Nephron (organoid): ENCODE measurements at regions not wholly inside any gene's neighbourhood (a gene's known extent, or its start where the extent isn't known, plus 50 kb on each side); places are given as distances from the start of the nearest gene placed in this dataset.

Experiments
- H3K27ac Mint-ChIP-seq, 3 experiments: 2 replicates each; pipeline ENCODE4 v1.8.0; 2020; ENCODE audit warnings: mixed read lengths in 3 of 3, mild to moderate bottlenecking in 2 of 3, moderate library complexity in 1 of 3
- H3K27me3 Mint-ChIP-seq: 2 replicates; pipeline ENCODE4 v1.8.0; 2021; ENCODE audit warnings: low read depth, mild to moderate bottlenecking, moderate library complexity, mixed read lengths
- H3K36me3 Mint-ChIP-seq: 2 replicates; pipeline ENCODE4 v1.8.0; 2020; ENCODE audit warnings: low read depth, mixed read lengths
- H3K4me1 Mint-ChIP-seq: 2 replicates; pipeline ENCODE4 v1.8.0; 2020; ENCODE audit warnings: mixed read lengths
- H3K4me3 Mint-ChIP-seq, 3 experiments: 2 replicates each; pipeline ENCODE4 v1.8.0; 2020; ENCODE audit warnings: mild to moderate bottlenecking in 3 of 3, mixed read lengths in 3 of 3, moderate library complexity in 2 of 3
- H3K9me3 Mint-ChIP-seq: 2 replicates; pipeline ENCODE4 v1.8.0; 2020; ENCODE audit warnings: mixed read lengths
- TF ChIP-seq, protein P1 (sequence below), 3 experiments: fragments of 200-600 bp; sonication (generic); IDR thresholded peaks; one replicate each; pipeline ENCODE4 v1.5.0; 2021; ENCODE audit warnings: antibody characterized with exemption in 3 of 3; ENCODE audit not compliant: unreplicated experiment in 3 of 3

DNA sequence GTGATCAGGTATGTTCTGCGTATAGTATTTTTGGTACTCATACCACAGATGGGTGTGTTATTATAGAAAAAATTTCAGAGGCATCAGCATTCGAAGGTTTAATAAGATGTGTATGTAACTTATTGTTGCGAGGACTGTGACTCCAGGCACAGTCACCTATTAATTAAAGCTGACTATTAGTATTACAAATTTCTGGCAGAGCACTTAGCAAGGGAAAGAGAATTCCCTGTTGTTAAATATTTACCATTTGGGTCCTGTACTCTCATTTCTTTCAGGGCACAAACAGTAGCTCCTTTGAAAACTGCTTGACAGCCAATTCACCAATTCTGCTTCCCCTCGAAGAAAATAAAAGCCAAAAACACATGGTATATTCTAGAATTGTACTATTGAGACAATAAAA is 653.8 kb downstream of the ELAVL2 start:
- H3K9me3 Mint-ChIP-seq = peaks cover 5% of the 10 kb centered on the region
- H3K36me3 Mint-ChIP-seq = no peaks in the 10 kb centered on the region
- H3K4me3 Mint-ChIP-seq = no peak overlapping the region
- H3K27ac Mint-ChIP-seq = no peak overlapping the region
- TF ChIP-seq, protein P1, sequence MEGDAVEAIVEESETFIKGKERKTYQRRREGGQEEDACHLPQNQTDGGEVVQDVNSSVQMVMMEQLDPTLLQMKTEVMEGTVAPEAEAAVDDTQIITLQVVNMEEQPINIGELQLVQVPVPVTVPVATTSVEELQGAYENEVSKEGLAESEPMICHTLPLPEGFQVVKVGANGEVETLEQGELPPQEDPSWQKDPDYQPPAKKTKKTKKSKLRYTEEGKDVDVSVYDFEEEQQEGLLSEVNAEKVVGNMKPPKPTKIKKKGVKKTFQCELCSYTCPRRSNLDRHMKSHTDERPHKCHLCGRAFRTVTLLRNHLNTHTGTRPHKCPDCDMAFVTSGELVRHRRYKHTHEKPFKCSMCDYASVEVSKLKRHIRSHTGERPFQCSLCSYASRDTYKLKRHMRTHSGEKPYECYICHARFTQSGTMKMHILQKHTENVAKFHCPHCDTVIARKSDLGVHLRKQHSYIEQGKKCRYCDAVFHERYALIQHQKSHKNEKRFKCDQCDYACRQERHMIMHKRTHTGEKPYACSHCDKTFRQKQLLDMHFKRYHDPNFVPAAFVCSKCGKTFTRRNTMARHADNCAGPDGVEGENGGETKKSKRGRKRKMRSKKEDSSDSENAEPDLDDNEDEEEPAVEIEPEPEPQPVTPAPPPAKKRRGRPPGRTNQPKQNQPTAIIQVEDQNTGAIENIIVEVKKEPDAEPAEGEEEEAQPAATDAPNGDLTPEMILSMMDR (IDR thresholded peaks at IDR 0.05; ENCODE audit: unreplicated experiment in 3 of 3) = no peak
- no peaks in the 10 kb centered on the region for H3K4me1 Mint-ChIP-seq
- H3K27me3 Mint-ChIP-seq = no peaks in the 10 kb centered on the region

DNA sequence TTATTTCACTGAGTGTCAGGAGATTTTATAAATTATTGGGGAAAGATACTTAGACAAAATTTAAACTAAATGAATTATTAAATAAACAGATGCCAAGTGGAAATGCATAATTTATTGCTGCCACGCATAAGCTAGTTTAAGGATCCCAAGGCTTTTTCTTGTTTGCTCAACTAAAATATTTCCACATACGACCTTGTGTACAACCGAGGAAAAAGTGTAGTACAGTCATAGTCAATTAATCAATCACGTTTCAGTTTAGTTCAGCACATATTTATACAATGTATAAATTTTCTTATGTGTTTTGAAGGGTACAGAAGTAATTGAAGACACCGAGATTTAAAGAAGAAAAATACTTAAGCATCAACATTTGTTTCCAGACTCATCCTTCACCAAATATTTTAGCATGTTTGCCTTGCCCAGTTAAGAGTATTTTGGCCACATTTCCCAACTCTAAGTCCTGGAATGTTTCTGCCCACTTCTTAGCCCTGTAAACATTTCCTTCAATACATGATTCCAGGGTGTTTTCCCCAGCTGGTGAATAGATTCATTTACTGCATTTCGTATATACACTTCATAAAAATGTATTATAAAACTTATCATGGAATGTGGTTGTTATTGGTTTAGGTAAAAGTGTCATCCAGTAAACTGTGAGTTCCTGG is 652.9 kb downstream of the ELAVL2 start:
- Mint-ChIP-seq H3K4me3 (no peak overlapping the region), H3K4me1 (no peaks in the 10 kb centered on the region), H3K36me3 (no peaks in the 10 kb centered on the region), H3K27me3 (no peaks in the 10 kb centered on the region), H3K9me3 (peaks cover 5% of the 10 kb centered on the region), H3K27ac (no peak overlapping the region)
- TF ChIP-seq, protein P1 (IDR thresholded peaks at IDR 0.05; ENCODE audit: unreplicated experiment in 3 of 3) = no peak

DNA sequence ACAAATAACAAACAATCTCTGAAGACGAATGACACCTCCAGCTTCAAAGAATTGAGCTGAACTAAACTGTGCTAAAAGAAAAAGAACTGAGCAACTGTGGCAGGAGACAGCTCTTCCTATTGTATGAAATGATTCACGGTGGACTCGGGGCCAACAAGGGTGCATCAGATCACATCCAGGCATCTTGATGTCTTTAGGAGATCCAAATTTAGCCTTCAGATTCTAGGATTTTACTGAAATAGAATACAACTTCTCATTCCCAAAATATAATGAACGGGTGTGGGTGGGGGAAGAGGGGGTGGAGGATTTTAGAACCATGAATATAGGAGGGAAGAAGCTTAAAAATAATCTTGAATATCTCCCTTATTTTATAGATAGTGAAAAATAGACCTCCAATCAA is 631.8 kb downstream of the ELAVL2 start:
- no peaks in the 10 kb centered on the region for H3K27me3 Mint-ChIP-seq
- H3K4me3 Mint-ChIP-seq = no peak overlapping the region
- H3K27ac Mint-ChIP-seq = no peak overlapping the region
- H3K4me1 Mint-ChIP-seq = no peaks in the 10 kb centered on the region
- no peaks in the 10 kb centered on the region for H3K36me3 Mint-ChIP-seq
- H3K9me3 Mint-ChIP-seq = no peaks in the 10 kb centered on the region
- TF ChIP-seq, protein P1 (IDR thresholded peaks at IDR 0.05; ENCODE audit: unreplicated experiment in 3 of 3) = no peak

DNA sequence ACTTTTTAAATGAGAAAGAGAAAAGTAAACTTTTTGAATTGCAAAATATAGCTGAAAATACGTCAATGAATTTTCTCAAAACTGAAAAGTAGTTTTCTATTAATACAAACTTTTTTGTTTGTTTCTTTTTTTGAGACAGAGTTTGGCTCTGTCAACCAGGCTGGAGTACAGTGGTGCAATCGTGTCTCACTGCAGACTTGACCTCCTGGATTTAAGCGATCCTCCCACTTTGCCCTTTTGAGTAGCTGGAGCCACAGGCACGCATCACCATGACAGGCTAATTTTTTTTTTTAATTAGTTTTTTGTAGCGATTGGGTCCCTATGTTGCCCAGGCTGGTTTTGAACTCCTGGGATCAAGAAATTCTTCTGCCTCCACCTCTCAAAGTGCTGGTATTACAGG is 610.4 kb downstream of the ELAVL2 start:
- Mint-ChIP-seq H3K9me3 (no peaks in the 10 kb centered on the region), H3K4me1 (no peaks in the 10 kb centered on the region), H3K36me3 (no peaks in the 10 kb centered on the region), H3K4me3 (no peak overlapping the region), H3K27ac (no peak overlapping the region), H3K27me3 (no peaks in the 10 kb centered on the region)
- TF ChIP-seq, protein P1 (IDR thresholded peaks at IDR 0.05; ENCODE audit: unreplicated experiment in 3 of 3) = no peak

DNA sequence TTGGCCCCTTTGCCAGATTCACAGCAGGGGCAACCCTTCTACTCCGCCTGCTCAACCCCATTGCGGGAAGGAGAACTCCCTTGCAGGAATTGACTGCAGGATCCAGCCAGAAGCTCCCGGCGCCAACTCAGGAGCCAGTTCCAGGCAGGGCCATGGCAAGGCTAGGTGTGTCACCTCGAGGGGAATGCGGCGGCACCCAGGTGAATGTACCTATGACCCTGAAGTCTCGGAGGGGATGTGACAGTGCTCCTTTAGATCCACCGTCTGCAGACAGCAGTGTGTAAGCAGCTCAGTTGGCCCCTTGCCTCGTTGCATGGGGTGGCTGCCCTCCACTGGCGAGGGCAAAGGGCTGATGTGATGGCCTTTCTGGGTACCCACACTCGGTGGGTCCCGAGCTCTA is 606.6 kb downstream of the ELAVL2 start:
- no peaks in the 10 kb centered on the region for H3K27me3 Mint-ChIP-seq

DNA sequence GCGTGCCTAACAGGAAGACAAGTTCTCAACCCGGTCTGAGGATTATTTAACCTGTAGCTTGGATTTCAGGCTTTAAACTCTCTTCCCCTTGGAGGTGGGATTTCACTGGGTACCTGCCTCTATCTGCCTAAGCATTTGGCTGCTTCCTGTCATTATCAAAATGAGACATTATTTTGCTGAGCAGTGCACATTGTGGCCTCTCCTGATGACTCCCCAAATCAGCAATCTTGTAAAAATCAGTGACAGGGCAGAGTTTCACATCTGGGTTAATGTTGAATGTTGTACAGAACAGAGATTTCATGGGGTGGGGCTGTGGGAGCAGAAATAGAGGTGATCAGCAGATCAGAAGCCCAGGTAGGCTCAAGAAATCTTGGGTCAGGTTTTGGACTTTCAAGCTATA is 605.9 kb downstream of the ELAVL2 start:
- Mint-ChIP-seq H3K4me3 (no peak overlapping the region), H3K27ac (no peak overlapping the region), H3K36me3 (no peaks in the 10 kb centered on the region), H3K27me3 (no peaks in the 10 kb centered on the region), H3K4me1 (no peaks in the 10 kb centered on the region), H3K9me3 (peaks cover 7% of the 10 kb centered on the region)
- TF ChIP-seq, protein P1 (IDR thresholded peaks at IDR 0.05; ENCODE audit: unreplicated experiment in 3 of 3) = no peak

More for the DNA sequence above, 606.6 kb downstream of the ELAVL2 start:
- Mint-ChIP-seq H3K36me3 (no peaks in the 10 kb centered on the region), H3K9me3 (peaks cover 4% of the 10 kb centered on the region), H3K4me3 (no peak overlapping the region), H3K27ac (no peak overlapping the region), H3K4me1 (no peaks in the 10 kb centered on the region)
- TF ChIP-seq, protein P1 (IDR thresholded peaks at IDR 0.05; ENCODE audit: unreplicated experiment in 3 of 3) = no peak
